Activated T-cell treated with anti-CD3 and anti-CD28 coated beads for 48 hours (primary cell): ENCODE measurements at regions not wholly inside any gene's neighbourhood (a gene's known extent, or its start where the extent isn't known, plus 50 kb on each side); places are given as distances from the start of the nearest gene placed in this dataset.

ENCODE experiments used
- DNase-seq: peaks from one replicate; pipeline ENCODE4 v3.0.0-alpha.2; 2020; ENCODE audit warnings: low read depth

DNA sequence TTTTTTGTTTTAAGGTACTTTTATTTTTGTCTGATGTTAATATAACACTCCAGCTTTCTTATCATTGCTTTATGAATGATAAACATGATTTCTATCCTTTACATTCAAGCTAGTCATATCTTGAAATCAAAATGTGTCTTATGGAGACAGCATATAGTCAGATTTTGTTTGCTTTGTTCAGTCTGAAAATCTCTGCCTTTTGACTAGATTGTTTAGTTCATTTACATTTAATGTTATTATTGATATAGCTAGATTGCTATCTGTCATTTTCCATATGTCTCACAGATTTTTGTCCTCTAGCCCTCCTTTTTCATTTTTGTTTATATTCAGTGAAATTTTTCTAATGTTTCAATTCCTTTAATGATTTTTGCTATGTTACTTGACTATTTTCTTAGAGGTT lies 332.8 kb downstream of the SMOC2 start:
- DNase-seq: no peak

- no peak for DNase-seq
Observed at GRCh38 chr6:168765752-168766151, 324.8 kb downstream of the SMOC2 start.

DNA sequence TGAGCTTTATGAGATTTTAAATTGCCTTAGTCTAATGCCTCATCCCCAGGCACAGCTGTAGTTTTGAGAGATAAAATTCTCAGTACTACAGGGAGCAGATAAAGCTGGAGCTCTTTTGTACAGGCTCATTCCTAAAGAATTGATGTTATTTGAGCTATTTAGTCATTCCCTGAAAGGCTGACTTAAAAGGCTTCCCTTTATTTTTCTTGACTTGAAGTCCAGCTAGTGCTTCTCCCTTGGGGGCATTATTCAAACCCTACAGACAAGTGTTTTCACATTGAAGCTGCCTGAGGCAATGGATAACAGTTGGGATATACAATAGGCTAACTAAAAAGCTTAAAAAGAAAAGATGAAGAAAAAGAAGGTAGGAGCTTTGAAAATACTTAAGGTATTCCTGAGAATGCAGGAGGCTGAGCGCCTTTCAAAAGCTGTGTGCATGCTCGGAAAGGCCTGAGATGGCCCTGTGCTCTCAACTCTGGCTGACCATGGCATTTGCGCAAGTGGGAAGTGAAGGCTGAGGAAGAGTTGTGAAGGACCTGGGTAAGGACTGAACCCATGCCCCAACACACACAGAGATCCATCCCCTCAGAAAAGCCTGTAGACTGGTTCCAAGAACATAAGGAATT lies 315.1 kb downstream of the SMOC2 start:
- DNase-seq: no peak

DNA sequence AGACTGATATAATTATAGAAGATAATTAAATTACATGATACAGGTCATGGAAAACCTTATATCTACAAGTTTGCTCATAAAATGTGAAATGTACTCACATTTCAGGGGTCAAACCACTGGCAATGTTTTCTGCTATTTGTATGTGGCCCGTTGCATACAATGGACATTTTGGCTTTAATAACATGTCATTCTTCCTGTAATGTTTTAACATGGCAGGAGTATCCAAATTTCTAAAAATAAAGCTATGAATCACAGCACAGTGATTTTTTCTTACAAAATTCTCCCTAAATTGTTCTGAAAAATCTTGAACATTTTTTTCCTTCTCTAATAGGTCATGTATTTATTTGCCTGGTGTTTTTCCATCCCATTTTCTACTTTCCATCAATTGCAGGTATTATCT lies 305.7 kb downstream of the SMOC2 start:
- no peak for DNase-seq

DNA sequence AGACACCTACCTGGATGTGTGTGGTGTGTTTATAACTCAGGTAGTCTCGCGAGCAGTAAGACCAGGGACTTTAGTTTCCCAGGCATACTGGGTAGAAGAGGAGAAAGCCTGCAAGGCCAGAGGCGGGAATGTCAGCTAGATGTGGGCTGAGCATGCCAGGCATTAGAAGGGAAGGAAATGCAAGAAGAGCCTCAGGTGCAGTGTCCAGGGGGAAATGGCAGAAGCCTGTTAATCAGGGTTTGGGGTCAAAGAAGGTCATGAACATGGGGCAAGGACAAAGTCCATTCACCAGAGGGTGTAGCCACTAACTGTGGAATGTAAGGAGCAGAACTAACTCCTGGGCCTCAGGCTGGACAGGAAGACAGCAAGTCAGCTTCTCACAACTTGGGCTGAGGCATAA lies 305.0 kb downstream of the SMOC2 start:
- DNase-seq: no peak

- no peak for DNase-seq
Observed at GRCh38 chr6:168744861-168745260, 303.9 kb downstream of the SMOC2 start.

GRCh38 chr6:168741942-168742782 lies 301.2 kb downstream of the SMOC2 start:
- DNase-seq: no peak

DNA sequence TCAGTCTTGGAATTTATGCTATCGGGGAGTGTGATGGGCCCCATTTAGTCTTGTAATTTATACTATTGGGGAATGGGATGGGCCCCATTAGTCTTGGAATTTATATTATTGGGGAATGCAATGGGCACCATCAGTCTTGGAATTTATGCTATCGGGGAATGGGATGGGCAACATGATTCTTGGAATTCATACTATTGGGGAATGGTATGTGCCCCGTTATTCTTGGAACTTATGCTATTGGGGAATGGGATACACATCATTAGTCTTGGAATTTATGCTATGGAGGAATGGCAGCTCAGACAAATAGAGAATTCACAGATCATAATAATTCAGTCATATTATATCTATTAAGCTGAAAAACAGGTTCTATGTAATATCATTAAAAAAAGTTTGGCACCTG lies 300.3 kb downstream of the SMOC2 start:
- no peak for DNase-seq

- DNase-seq: no peak
Observed at GRCh38 chr6:168739381-168739780, 298.4 kb downstream of the SMOC2 start.

DNA sequence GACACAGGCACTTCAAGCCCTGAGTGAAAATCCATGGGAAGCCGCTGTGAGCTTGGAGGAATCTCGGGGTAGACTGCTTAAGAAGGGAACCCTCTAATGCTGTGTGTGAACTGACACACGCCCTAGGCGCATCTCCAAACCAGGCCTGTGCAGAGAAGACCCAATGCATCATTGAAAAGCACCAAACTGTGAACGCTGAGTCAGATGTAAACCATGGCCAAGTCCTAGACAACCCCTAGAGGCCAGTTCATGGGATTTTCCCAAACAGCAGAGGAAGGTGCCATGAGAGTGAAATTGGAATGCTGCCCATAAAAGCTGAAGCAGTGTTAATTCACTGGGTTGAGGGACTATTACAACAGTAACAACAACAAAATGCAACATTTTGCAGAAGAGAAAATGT lies 296.5 kb downstream of the SMOC2 start:
- no peak for DNase-seq

DNA sequence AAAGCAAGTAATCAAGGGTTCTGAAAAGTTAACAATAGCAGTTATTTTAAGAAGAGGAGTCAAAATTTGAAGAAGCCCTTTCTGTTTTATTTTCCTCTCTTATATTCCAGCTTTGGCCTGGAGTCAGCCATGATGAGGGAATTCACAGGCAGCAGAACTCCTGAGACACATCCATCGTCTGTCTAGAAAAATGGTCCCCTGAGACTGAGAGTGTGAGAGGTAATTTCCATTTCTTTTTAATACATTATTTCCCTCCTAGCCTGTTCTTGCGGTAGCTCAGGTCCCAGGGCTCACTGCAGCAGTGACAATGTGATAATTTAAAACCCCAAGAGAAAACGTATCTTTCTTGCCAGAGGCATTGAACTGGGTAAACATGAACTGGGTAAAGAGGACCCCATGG lies 296.0 kb downstream of the SMOC2 start:
- DNase-seq: no peak

DNA sequence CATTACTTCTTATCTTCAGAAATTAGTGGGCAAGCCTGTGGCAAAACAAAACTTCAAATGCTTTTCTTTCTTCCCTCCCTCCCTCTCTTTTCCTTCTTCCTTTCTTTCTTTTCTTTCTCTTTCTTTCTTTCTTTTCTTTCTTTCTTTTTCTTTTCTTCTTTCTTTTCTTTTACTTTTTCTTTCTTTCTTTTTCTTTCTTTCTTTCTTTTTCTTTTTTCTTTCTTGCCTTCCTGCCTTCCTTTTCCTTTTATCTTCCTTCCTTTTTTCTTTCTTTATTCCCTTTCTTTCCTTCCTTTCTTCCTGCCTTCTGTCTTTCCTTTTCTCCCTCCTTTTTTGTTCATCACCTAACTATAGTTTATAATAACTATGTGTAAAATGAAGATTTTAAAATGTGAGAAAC lies 295.1 kb downstream of the SMOC2 start:
- DNase-seq: no peak

GRCh38 chr6:168735268-168735949 lies 294.4 kb downstream of the SMOC2 start:
- no peak for DNase-seq

- DNase-seq: no peak
Observed at GRCh38 chr6:168734523-168734922, 293.5 kb downstream of the SMOC2 start.

GRCh38 chr6:168732676-168733075 lies 291.7 kb downstream of the SMOC2 start:
- DNase-seq: no peak

DNA sequence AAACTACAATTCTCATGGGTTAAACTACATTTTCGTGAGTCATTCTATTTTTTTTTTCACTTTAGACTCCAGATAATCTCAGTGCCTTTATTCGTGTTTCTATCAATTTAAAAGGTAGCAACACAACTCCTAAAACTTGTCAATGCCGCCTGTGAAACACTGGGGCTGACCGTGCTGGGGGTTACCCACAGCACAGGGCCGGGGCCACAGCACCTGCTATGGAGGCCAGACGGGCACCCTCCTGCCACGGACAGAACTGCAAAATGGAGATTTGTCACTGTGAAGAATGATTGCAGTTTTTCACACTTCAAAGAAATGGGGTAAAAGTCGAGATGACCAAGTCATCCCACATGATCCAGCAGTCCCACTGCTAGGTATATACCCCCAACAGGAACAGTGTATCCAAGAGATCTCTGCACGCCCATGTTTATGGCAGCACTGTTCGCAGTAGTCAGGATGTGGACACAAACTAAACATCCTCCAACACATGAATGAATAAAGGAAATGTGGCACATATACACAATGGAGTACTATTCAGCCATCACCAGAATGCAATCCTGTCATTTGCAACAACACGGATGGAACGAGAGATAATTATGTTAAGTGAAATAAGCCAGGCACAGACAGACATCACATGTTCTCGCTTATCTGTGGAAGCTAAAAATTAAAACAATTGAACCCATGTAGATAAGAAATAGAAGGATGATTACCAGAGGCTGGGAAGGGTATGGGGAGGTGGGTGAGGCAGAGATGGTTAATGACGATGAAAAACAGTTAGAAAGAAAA lies 290.1 kb downstream of the SMOC2 start:
- no peak for DNase-seq

DNA sequence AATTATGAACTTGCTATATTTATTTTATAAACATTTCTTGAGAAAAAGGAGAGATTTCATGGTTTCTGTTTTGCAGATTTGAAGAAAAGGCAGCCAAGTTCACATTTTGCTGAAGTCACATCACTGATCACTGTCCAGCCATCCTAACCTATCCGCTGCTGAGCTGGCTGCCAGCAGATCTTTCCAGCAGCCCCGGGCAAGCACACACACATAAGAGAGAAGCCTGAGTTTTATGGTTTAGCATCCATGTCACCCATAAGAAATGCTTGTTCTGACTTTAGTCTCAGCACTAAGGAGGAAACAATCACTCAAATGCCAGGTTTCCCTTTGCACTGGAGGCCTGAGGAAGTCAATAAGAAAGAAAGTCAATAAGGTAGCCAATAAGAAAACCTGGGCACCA lies 287.1 kb downstream of the SMOC2 start:
- DNase-seq: no peak

DNA sequence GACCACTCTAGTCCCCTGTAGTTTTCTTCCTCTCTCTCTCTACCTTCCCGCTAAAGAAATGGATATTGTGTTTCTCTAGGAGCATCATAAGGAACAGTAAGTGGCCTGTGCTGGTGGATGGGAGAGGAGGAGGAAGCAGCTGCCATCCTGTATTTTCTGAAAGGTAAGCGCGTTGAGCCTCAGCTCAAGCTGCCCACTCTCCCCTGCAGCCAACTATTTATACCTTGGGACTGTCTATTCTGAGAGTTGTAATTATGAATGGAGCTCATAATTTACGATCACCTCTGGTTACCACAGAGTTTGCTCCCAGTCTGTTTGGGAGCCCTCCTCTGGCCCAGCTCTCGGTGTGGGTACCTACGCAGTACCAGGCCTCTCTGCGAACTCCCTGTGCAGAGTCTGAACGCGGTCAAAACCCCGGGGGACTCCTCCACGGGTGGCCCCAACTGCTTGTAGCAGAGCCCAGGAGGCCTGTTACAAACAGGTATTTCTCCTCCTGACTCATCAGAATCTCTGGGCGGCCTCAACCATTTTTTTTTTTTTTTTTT lies 285.4 kb downstream of the SMOC2 start:
- no peak for DNase-seq

DNA sequence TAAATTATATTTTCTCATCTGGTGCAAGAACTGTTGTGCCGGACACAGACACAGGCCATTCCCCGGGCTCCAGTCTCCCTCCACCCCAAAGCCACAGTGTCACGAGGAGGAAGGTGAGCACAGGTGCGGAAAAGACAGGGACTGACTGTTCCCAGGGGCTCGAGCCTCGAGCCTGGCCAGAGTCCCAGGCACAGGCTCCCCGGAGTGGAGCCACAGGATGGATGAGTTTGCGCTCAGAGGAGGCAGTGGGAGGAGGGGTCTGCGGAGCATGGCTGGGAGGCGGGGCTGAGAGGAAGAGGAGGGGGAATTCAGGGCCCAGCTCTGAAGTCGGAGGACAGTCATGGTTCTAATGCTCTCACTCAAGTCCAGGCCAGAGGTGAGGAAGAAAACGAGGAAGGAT lies 284.8 kb downstream of the SMOC2 start:
- no peak for DNase-seq

DNA sequence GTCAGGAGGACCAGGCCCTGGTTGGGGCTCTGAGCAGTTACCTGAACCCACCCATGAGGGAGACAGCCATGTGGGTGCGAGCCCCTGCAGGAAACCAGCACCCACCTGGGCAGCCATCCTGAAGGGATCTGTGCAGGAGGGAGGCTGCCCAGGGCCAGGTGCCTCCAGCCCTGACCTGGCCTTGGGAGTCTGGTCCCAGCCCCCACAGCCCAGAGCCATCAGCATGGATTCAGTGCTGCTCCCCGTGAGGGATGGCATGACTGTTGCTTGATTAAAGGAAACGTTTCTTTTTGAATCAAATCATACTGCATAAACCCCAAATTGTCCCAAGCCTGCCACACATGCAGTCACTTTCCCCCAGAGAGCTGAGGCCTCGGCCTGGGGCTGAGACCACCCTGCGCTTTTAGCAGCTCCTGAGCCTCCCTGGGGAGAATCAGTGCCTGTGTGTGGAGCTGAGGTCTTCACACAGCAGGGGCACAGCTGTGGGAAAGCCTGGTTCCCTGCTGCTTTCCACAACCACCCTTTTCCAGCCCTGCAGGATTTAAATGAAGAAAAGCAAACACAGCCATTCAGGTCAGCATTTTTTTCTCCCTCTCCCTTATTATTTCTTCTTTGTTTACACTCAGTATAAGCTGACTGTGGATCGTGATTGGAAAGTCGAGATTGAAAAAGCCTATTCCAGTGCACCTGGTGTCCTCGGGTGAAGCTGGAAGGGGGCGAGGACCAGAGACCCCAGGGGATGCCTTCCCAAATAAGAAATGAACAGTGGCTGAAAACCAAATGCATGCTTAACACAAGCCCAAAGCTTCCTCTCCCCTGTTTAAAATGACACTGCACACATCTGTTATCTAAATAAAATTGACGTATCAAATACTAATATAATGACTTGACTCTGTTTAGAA lies 283.9 kb downstream of the SMOC2 start:
- no peak for DNase-seq

GRCh38 chr6:168724033-168724432 lies 283.0 kb downstream of the SMOC2 start:
- DNase-seq: no peak
